ENCODE measurements at regions not wholly inside any gene's neighbourhood (a gene's known extent, or its start where the extent isn't known, plus 50 kb on each side); places are given as distances from the start of the nearest gene placed in this dataset.

- no peaks in the 10 kb centered on the region for H3K36me3 Mint-ChIP-seq (ENCODE audit: low read depth)
- no peak overlapping the region for H3K27ac Mint-ChIP-seq (ENCODE audit: unreplicated experiment)
- no peak for TF ChIP-seq CTCF (conservative IDR thresholded peaks at IDR 0.05)
- no peaks in the 10 kb centered on the region for H3K27me3 Mint-ChIP-seq (ENCODE audit: low read depth)
- no peaks in the 10 kb centered on the region for H3K4me1 Mint-ChIP-seq
- DNase-seq (ENCODE audit: low read depth, low spot score): no peak
- no peak overlapping the region for H3K4me3 Mint-ChIP-seq
- no peaks in the 10 kb centered on the region for H3K9me3 Mint-ChIP-seq
Observed at GRCh38 chr12:90514325-90514724, 440.7 kb downstream of the CCER1 start.

- Mint-ChIP-seq H3K4me1 (no peaks in the 10 kb centered on the region), H3K4me3 (no peak overlapping the region), H3K36me3 (ENCODE audit: low read depth) (no peaks in the 10 kb centered on the region), H3K9me3 (no peaks in the 10 kb centered on the region), H3K27me3 (ENCODE audit: low read depth) (no peaks in the 10 kb centered on the region), H3K27ac (ENCODE audit: unreplicated experiment) (no peak overlapping the region)
- TF ChIP-seq CTCF (conservative IDR thresholded peaks at IDR 0.05): no peak
- DNase-seq (ENCODE audit: low read depth, low spot score): no peak
Observed at GRCh38 chr12:90512518-90512917, 442.5 kb downstream of the CCER1 start.

- DNase-seq (ENCODE audit: low read depth, low spot score): no peak
- TF ChIP-seq CTCF (conservative IDR thresholded peaks at IDR 0.05): no peak
- H3K4me1 Mint-ChIP-seq: no peaks in the 10 kb centered on the region
- no peaks in the 10 kb centered on the region for H3K9me3 Mint-ChIP-seq
- H3K4me3 Mint-ChIP-seq: no peak overlapping the region
- no peaks in the 10 kb centered on the region for H3K27me3 Mint-ChIP-seq (ENCODE audit: low read depth)
- H3K36me3 Mint-ChIP-seq (ENCODE audit: low read depth): no peaks in the 10 kb centered on the region
- H3K27ac Mint-ChIP-seq (ENCODE audit: unreplicated experiment): no peak overlapping the region
Observed at GRCh38 chr12:90510948-90511347, 444.0 kb downstream of the CCER1 start.

GRCh38 chr12:90504806-90505205, 450.2 kb downstream of the CCER1 start:
- no peak for TF ChIP-seq CTCF (conservative IDR thresholded peaks at IDR 0.05)
- Mint-ChIP-seq H3K36me3 (ENCODE audit: low read depth) (no peaks in the 10 kb centered on the region), H3K27ac (ENCODE audit: unreplicated experiment) (no peak overlapping the region), H3K9me3 (no peaks in the 10 kb centered on the region), H3K27me3 (ENCODE audit: low read depth) (no peaks in the 10 kb centered on the region), H3K4me1 (no peaks in the 10 kb centered on the region), H3K4me3 (no peak overlapping the region)
- no peak for DNase-seq (ENCODE audit: low read depth, low spot score)

- no peaks in the 10 kb centered on the region for H3K4me1 Mint-ChIP-seq
- no peaks in the 10 kb centered on the region for H3K36me3 Mint-ChIP-seq (ENCODE audit: low read depth)
- H3K27ac Mint-ChIP-seq (ENCODE audit: unreplicated experiment): no peak overlapping the region
- no peaks in the 10 kb centered on the region for H3K27me3 Mint-ChIP-seq (ENCODE audit: low read depth)
- TF ChIP-seq CTCF (conservative IDR thresholded peaks at IDR 0.05): no peak
- no peak overlapping the region for H3K4me3 Mint-ChIP-seq
- DNase-seq (ENCODE audit: low read depth, low spot score): no peak
- H3K9me3 Mint-ChIP-seq: no peaks in the 10 kb centered on the region
Observed at GRCh38 chr12:90502070-90502469, 452.9 kb downstream of the CCER1 start.

- no peak for DNase-seq (ENCODE audit: low read depth, low spot score)
- no peaks in the 10 kb centered on the region for H3K9me3 Mint-ChIP-seq
- H3K36me3 Mint-ChIP-seq (ENCODE audit: low read depth): no peaks in the 10 kb centered on the region
- no peak for TF ChIP-seq CTCF (conservative IDR thresholded peaks at IDR 0.05)
- H3K27me3 Mint-ChIP-seq (ENCODE audit: low read depth): no peaks in the 10 kb centered on the region
- no peaks in the 10 kb centered on the region for H3K4me1 Mint-ChIP-seq
- H3K4me3 Mint-ChIP-seq: no peak overlapping the region
- H3K27ac Mint-ChIP-seq (ENCODE audit: unreplicated experiment): no peak overlapping the region
Observed at GRCh38 chr12:90501412-90501811, 453.6 kb downstream of the CCER1 start.
